ENCODE measurements at regions not wholly inside any gene's neighbourhood (a gene's known extent, or its start where the extent isn't known, plus 50 kb on each side); places are given as distances from the start of the nearest gene placed in this dataset.

DNA sequence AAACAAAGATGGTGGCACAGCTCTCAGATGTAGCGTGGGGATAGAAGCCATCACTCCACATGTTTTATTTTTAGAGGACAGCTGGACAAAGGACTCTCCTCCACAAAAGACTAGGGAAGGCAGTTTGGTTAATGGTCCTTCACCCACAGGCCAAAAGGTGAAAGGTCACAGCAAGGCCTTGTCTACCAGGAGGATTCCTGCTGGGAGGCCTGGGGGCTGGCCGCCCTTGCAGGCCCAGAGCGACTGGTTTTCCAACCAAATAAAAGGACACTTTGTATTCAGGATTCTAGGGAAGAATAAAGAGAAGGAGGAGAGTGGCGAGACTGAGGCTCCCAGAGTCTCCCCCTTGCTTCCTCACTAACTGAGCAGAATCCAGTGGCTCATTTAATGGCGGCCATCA lies 94.3 kb downstream of the AXIN2 start:
- DNase-seq (ENCODE audit: low read depth): no peak
- TF ChIP-seq, protein P1, sequence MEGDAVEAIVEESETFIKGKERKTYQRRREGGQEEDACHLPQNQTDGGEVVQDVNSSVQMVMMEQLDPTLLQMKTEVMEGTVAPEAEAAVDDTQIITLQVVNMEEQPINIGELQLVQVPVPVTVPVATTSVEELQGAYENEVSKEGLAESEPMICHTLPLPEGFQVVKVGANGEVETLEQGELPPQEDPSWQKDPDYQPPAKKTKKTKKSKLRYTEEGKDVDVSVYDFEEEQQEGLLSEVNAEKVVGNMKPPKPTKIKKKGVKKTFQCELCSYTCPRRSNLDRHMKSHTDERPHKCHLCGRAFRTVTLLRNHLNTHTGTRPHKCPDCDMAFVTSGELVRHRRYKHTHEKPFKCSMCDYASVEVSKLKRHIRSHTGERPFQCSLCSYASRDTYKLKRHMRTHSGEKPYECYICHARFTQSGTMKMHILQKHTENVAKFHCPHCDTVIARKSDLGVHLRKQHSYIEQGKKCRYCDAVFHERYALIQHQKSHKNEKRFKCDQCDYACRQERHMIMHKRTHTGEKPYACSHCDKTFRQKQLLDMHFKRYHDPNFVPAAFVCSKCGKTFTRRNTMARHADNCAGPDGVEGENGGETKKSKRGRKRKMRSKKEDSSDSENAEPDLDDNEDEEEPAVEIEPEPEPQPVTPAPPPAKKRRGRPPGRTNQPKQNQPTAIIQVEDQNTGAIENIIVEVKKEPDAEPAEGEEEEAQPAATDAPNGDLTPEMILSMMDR (conservative IDR thresholded peaks at IDR 0.05; ENCODE audit: low read depth, low read length): no peak
- no peak overlapping the region for H3K4me3 ChIP-seq (ENCODE audit: low read depth, low read length)

DNA sequence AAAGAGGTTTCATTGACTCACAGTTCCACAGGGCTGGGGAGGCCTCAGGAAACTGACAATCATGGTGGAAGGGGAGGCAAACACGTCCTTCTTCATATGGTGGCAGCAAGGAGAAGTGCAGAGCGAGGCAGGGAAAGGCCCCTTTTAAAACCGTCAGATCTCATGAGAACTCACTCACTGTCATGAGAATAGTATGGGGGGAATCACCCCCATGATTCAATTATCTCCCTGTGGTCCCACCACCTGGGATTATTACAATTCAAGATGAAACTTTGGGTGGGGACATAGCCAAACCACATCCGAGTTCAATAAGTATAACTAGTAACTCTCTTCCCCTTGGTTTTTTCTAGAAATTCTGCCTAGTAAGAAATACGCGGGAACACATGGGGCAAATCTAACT lies 94.9 kb downstream of the AXIN2 start:
- no peak overlapping the region for H3K4me3 ChIP-seq (ENCODE audit: low read depth, low read length)
- no peak for DNase-seq (ENCODE audit: low read depth)
- TF ChIP-seq, protein P1 (conservative IDR thresholded peaks at IDR 0.05; ENCODE audit: low read depth, low read length): no peak

DNA sequence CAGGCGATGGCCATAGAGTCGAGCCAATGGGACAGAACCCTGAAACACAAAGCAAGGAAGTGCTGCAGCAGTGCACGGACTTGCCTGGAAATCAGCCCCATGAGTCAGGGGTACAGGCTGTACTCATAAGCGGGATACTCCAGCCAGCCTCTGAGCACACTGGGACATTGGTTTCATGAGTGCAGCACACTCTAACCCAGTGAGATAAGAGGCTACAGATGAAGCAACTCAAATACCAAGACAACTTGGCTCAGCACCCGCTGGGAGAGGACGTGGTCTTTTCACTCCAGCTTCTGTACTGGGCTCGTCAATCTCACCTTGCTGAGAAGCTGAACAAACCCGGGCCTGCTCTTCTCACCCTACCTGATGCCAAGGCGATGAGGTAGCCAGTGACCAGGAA lies 98.2 kb downstream of the AXIN2 start:
- TF ChIP-seq, protein P1 (conservative IDR thresholded peaks at IDR 0.05; ENCODE audit: low read depth, low read length): no peak
- no peak overlapping the region for H3K4me3 ChIP-seq (ENCODE audit: low read depth, low read length)
- no peak for DNase-seq (ENCODE audit: low read depth)

DNA sequence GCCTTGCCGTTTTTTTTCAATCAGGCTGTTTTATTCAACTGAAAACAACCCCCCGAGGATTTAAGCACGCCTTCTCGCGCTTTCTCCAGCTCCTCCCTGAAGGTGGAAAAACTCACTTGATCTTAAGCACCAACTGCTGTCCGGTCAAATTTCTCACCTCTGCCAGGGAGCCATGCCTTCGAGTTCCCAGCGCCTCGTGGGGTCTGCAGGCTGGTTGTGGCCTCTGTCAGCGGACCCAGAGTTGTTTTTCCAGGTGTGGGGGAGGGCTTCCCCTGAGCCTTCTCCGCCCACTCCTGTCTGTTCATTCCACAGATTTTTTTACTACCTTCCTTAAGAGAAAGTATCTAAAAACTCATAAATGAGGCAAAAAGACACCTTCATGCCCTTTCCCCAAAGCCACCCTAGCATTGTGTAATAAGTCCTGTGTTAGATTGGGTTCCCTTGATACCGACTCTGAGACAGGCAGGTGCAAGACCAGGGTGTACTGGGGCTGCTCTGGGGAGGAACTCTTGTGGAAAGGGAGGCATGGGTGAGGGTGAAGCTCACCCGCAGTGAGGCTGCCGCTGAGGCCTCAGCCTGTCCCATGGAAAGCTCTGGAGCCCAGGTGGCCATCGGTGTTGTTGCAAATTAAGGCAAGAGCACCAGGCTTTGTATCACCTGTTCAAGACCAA lies 101.6 kb downstream of the AXIN2 start:
- no peak overlapping the region for H3K4me3 ChIP-seq (ENCODE audit: low read depth, low read length)
- TF ChIP-seq, protein P1 (conservative IDR thresholded peaks at IDR 0.05; ENCODE audit: low read depth, low read length): no peak
- DNase-seq (ENCODE audit: low read depth): no peak

DNA sequence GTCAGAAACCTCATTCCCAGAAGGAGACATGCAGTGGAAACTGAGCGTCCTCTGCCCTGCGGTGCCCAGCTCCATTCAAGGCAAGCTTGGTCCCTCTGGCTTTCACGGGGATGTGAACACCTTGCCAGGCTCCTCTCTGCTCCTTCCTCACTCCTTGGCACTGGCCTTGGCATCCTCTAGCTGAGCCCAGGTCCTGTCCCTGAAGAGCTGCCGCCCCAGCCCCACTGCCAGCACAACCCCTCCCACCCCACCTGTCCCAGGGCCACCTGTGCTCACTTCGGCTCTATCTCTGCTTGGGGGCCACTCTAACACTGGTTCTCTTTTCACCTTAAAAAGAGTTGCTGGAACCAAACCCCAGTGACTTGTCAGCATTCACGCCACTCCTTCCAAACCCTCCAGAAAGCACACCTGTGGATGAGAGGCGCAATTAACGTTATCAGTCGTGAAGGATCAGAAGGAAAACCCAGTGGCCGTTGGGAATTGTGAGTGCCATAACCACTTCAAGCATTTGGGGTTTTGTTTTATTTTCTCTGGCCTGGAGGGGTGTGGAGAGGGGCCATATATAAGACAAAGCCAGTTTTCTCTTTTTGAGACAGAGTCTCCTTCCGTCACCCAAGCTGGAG lies 103.7 kb downstream of the AXIN2 start:
- DNase-seq (ENCODE audit: low read depth): no peak
- H3K4me3 ChIP-seq (ENCODE audit: low read depth, low read length): no peak overlapping the region
- TF ChIP-seq, protein P1 (conservative IDR thresholded peaks at IDR 0.05; ENCODE audit: low read depth, low read length): no peak

DNA sequence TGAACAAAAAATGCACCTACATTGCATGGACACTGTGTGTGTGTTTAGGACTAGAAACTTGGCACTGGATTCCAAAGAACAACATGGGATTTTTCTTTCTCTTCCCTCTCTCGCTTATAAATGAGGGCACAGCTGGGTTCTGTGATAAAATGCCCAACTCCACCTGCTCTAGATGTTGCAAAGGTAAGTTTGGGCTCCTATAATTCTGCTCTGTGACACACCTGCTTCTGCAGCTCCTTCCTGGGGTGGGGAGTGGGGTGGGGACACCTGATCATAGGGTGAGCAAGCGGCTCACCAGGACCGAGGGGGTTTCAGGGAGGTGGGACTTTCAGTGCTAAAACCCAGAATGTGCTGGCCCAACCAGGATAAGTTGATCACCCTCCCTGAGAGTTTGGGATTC lies 104.3 kb downstream of the AXIN2 start:
- H3K4me3 ChIP-seq (ENCODE audit: low read depth, low read length): no peak overlapping the region
- DNase-seq (ENCODE audit: low read depth): no peak
- TF ChIP-seq, protein P1 (conservative IDR thresholded peaks at IDR 0.05; ENCODE audit: low read depth, low read length): no peak

Measured in epithelial cell of proximal tubule (primary cell).